ENCODE measurements at regions not wholly inside any gene's neighbourhood (a gene's known extent, or its start where the extent isn't known, plus 50 kb on each side); places are given as distances from the start of the nearest gene placed in this dataset.
"Not testable (repeated sequence)": the region's sequence is repeated elsewhere in the genome, so short reads cannot be mapped to it uniquely, and the experiment has no call there.

DNA sequence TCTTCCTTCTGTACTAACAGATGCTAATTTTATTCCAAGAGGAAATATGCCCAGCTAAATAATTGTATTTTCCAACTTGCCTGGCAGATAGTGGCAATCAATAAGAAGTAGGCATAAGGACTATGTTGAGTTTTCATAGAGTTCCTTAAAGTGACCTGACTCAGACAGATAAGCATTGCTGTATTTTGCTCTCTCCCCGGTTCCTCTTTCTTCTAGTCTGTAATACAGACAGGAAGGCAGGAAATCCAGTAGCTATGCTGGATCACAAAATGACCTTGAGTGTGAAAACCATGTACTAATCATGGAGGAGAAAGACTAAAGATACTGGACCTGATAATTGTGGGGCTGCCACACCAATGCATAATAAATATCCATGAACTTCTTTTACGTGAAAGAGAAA lies 701.7 kb downstream of the CETN3 start:
- intact Hi-C loops (cut with DNase I): no loop called here
- DNase-seq: no peak

DNA sequence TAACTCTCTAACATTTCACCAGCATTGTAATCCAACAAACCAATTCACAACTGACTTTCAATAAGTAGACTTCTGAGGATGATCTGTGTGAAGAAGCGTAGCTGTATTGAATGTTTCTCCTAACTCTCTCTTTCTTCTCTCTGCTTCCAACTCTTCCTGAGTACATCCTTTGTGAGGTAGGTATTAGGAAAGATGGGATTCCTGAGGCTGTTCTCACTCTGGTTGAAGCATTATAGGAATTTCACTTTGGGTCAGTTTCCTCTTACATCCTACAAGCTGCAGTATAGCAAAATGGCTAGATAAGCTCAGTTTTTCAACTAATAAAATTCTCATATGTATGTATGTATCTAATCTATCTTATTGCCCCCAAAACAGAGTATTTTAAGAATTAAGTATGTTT lies 702.8 kb downstream of the CETN3 start:
- intact Hi-C loops (cut with DNase I): no loop called here
- DNase-seq: no peak

- DNase-seq: no peak
- intact Hi-C loops (cut with DNase I): no loop called here
Measured at GRCh38 chr5:89703817-89704216, 705.7 kb downstream of the CETN3 start.

DNA sequence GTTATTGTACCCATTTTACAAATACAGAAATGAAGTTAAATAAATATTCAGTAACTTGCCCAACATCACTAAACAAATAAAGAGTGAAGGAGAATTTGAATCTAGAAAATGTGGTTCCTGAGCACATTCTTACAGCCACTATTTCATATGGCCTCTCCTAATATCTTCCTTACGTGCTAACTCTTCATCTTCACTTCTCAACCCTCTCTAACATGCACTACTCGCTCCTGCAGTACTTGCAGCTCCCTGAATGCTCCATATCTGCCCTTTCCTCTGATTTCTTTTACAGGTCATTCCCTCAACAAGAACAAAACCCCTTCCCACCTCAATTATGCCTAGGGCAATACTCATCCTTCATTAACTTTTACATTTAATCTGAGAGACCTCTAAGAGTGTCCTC lies 711.5 kb downstream of the CETN3 start:
- intact Hi-C loops (cut with DNase I): no loop called here
- no peak for DNase-seq

DNA sequence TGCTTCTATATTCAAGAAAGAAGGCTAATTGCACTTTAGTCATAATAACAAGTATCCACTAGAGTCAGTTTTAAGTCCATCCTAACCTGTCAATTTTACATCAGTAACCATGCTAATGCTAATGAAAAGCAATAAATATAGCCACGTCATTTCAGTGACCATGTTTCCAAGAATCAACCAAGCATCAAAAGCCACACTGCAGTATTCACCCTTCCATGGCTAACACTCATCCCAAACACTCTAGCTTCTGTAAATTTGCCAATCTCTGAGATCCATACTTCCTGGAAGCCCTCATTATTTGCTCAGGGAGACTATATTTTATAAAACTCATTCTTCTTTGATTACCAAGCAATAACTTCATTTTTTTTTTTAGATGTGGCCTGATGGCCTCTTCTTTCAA lies 712.0 kb downstream of the CETN3 start:
- intact Hi-C loops (cut with DNase I): no loop called here
- DNase-seq: no peak

DNA sequence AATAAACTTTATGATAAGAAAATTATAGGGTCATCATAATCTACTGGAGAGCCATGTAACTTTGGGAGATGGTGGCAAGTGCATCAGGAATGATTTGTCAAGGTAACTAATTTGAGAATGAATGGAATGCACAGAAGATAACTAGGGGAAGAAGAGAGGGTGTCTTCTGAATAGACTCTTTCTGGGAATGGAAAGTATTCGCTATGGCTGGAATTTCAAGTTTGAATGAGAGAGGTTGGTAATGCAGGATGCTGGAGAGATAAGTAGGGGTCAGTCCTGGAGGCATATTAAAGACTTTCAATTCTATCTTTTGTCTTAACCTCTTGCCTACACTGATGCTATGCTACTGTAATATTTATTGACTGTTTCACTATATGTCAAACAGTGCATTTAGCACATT lies 714.2 kb downstream of the CETN3 start:
- intact Hi-C loops (cut with DNase I): no loop called here
- no peak for DNase-seq

DNA sequence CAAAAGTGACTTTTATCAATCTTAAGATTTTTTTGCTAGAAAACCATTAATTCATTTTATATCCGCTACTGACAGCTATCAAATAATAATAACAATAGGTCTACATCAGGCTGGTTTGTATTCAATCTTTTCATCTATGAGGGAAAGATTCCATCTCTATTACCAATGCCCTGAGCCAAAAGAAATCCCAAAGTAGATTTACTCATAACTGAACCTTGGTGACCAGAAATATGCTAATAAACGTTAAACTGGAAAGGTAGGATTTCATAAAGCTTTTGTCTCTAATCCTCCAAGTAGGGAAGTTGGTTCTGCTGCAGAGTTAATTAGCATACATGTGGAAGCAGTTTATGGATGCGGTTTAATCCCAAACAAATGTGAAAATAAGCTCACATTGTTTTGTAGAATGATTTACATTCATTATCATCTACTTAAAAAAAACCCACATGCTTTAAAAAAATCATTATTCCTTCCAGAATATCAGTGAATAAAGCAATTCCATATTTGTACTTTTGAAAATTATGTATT lies 715.5 kb downstream of the CETN3 start:
- intact Hi-C loops (cut with DNase I): no loop called here
- no peak for DNase-seq

DNA sequence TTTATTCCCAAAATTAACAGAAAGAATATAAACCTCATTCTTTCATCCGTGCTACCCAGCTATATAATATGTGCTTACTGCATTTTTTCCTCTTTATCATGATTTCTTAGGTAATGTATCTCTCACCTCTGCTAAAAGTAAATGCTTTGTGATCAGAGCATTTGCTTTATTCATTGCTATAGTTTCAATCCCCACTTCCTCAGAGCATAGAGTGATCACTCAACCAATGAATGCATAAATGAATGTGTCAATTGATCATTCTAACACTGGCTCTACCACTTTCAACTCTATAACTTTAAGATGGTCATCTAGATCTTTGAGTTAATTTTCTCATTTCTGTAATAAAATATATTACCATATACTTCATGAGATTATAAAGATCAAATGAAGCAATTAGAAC lies 719.2 kb downstream of the CETN3 start:
- intact Hi-C loops (cut with DNase I): no loop called here
- no peak for DNase-seq

DNA sequence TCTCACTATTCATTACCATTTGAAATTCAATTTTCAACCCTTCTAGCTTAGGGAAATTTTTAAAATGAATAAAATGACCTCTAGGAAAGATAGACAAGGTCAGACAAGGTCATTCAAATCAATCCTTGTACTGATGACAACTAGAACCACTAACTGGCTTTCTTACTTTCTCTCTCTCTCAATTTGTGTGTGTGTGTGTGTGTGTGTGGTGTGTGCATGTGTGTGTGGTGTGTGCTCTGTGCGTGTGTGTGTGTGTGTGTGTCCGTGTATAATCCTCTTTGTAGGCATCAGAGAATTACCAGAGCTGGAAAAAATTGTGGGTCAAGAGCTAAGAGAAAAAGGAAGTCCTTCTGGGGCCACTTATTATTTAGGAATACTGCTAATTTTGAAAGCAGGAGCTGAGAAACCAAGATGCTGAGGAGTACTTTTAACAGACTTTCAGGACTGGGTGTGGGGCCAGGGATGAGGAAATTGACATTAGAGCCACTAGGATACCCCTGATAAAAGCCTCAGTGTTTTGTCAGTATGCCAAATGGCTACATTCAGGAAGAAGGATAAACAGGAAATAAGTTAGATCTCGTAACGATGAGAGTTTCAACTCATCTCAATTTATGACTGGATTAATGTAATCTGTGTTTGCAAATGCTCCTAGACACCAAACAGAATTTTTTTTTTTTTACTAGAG lies 723.3 kb downstream of the CETN3 start:
- intact Hi-C loops (cut with DNase I): no loop called here
- DNase-seq: no peak

- DNase-seq: no peak
- intact Hi-C loops (cut with DNase I): no loop called here
Measured at GRCh38 chr5:89676634-89677033, 732.9 kb downstream of the CETN3 start.

DNA sequence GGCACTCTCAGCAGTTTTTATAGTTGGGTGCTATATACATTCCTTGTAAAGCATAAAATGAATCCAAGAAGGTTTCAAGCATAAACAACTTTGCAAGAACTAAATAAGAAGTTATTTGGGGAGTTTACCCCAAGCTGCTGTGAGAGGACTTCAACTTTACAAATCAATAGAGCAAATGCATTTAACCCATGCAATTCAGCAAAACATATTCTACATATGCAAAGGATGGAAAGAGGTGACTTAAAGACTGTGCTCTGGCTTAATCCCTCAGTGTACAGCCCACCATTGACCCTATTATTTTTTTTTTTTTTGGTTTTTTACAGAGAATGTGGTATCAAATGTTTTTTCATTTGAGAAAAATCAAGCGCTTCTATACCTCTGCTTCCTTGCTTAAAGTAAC lies 736.5 kb downstream of the CETN3 start:
- intact Hi-C loops (cut with DNase I): no loop called here
- DNase-seq: no peak

GRCh38 chr5:89668821-89669220 lies 740.7 kb downstream of the CETN3 start:
- intact Hi-C loops (cut with DNase I): no loop called here
- DNase-seq: no peak

DNA sequence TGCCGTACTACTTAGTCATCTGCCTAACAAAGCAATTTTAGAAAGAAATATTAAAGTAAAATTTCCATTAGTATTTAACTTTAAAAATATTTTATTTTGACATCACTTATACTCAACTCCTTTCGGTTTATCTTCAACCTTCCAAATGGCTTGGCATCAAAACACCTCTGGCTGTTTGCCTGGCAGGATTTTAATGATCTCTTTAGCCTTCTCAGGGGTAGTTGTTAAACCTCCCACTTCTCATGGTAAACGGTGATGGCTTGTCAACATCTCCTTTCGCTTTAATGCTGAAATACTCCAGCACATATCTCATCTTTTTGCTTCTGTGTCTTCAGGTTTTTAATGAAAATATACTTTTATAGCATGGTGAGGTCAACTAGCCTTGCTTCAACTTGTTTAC lies 747.1 kb downstream of the CETN3 start:
- DNase-seq: no peak
- intact Hi-C loops (cut with DNase I): no loop called here

DNA sequence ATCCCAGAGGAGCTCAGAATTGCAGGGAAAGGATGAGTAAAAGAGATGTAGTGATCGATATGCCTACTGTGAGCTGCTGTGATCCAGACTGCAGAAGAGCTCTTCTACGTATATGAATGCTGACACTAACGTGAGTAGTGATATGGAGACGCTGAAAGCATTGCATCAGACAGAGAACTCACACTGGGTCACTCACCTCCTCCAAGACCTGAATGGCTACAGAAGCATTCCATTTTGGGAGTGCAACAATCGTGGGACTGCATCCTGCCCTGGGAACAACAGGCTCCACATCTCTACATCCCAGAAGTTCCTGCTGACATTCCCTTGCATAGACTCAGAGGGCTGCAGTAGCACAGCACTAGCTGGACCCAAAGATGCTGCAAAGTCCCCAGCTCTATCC lies 755.9 kb upstream of the MEF2C start:
- no peak for DNase-seq
- intact Hi-C loops (cut with DNase I): no loop called here

DNA sequence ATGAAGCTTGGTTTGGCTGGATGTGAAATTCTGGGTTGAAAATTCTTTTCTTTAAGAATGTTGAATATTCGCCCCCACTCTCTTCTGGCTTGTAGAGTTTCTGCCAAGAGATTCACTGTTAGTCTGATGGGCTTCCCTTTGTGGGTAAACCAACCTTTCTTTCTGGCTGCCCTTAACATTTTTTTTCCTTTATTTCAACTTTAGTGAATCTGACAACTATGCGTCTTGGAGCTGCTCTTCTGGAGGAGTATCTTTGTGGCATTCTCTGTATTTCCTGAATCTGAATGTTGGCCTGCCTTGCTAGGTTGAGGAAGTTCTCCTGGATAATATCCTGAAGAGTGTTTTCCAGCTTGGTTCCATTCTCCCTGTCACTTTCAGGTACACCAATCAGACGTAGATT lies 751.2 kb upstream of the MEF2C start:
- DNase-seq; intact Hi-C loops (cut with DNase I): not testable (repeated sequence)

GRCh38 chr5:89630064-89630463 lies 747.1 kb upstream of the MEF2C start:
- intact Hi-C loops (cut with DNase I); DNase-seq: not testable (repeated sequence)

DNA sequence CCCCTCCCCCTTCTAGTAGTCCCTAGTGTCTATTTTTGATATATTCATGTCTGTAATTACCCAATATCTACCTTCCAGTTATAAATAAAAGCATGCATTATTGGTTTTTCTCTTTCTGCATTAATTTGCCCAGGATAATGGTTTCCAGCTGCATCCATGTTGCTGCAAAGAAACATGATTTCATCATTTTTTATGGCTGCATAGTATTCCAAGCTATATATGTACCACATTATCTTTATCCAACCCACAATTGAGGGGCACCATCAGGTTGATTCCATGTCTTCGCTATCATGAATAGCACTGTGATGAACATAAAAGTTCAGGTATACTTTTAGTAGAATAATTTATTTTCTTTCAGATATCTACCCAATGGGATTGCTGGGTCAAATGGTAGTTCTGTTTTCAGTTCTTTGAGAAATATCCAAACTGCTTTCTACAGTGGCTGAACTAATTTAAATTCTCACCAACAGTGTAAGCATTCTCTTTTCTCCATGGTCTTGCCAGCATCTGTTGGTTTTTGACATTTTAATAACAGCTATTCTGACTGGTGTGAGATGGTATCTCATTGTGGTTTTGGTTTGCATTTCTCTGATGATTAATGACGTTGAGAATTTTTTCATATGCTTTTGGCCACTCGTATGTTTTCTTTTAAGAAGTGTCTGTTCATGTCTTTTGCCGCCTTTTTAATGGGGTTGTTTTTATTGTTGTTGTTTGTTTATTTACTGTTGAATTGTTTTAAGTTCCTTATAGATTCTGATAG lies 746.1 kb upstream of the MEF2C start:
- no peak for DNase-seq
- intact Hi-C loops (cut with DNase I): no loop called here

- intact Hi-C loops (cut with DNase I): no loop called here
Measured at GRCh38 chr5:89615839-89616518, 733.0 kb upstream of the MEF2C start.

GRCh38 chr5:89613222-89613956 lies 730.4 kb upstream of the MEF2C start:
- DNase-seq: no peak
- intact Hi-C loops (cut with DNase I): no loop called here

More at GRCh38 chr5:89615839-89616518, 733.0 kb upstream of the MEF2C start:
- DNase-seq: no peak

DNA sequence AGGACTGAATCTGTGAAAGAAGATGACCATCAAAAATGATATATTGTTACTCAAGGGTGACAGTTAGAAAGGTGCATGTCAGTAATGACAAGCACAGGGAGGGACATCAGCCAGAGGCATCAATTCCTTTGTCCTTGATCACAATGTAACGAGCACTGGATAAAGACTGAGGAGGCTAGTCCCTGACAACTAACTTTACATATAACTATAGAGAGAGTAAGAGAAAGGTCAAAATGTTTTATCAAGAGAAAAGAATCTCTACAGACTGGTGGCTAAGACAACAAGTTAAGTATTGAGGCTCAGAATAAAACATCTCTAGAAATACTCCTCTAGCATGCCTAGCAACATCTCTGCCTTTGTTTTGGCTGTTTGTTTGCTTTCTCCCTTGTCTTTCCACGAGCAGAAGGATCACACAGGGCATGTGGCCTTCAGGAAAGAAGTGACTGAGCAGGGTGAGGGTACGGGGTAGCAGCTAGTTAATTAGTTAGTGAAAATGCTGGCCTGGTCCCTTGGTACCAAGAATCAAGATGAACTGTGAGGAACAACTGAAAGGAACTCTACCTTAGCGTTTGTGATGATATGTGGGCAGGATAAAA lies 724.1 kb upstream of the MEF2C start:
- intact Hi-C loops (cut with DNase I): no loop called here
- no peak for DNase-seq

Measured in posterior cingulate gyrus (tissue), 11 donors.